ENCODE measurements at regions not wholly inside any gene's neighbourhood (a gene's known extent, or its start where the extent isn't known, plus 50 kb on each side); places are given as distances from the start of the nearest gene placed in this dataset.

- TF ChIP-seq CREB5 (CRISPR knock-in tag; IDR thresholded peaks at IDR 0.05; ENCODE audit: low read depth) (no peak), ZNF565 (CRISPR knock-in tag; conservative IDR thresholded peaks at IDR 0.05; ENCODE audit: low read depth) (no peak), CSDC2 (CRISPR knock-in tag; IDR thresholded peaks at IDR 0.05) (no peak), PPARA (CRISPR knock-in tag; IDR thresholded peaks at IDR 0.05; ENCODE audit: borderline replicate concordance) (no peak), TSHZ2 (CRISPR knock-in tag; IDR thresholded peaks at IDR 0.05) (no peak), TOX (CRISPR knock-in tag; IDR thresholded peaks at IDR 0.05; ENCODE audit: borderline replicate concordance) (no peak), ESRRG (CRISPR knock-in tag; IDR thresholded peaks at IDR 0.05) (no peak), ZNF8 (CRISPR knock-in tag; IDR thresholded peaks at IDR 0.05) (no peak), ZNF70 (CRISPR knock-in tag; IDR thresholded peaks at IDR 0.05) (no peak), ZFP30 (CRISPR knock-in tag; IDR thresholded peaks at IDR 0.05) (no peak), ARNTL (CRISPR knock-in tag; IDR thresholded peaks at IDR 0.05; ENCODE audit: borderline replicate concordance, low read depth) (no peak)
- ATAC-seq = no peak
Measured at GRCh38 chr6:167742719-167743303, 83.9 kb upstream of the AFDN start.

GRCh38 chr6:167744681-167745669 lies 81.7 kb upstream of the AFDN start:
- ATAC-seq = no peak

More at GRCh38 chr6:167744681-167745669, 81.7 kb upstream of the AFDN start:
- TF ChIP-seq CREB5 (CRISPR knock-in tag; IDR thresholded peaks at IDR 0.05; ENCODE audit: low read depth) = no peak
- TF ChIP-seq CSRNP3 (CRISPR knock-in tag; IDR thresholded peaks at IDR 0.05) = no peak
- no peak for TF ChIP-seq PPARA (CRISPR knock-in tag; IDR thresholded peaks at IDR 0.05; ENCODE audit: borderline replicate concordance)
- TF ChIP-seq CSDC2 (CRISPR knock-in tag; IDR thresholded peaks at IDR 0.05) = no peak
- no peak for TF ChIP-seq RARB (CRISPR knock-in tag; IDR thresholded peaks at IDR 0.05)
- TF ChIP-seq ISL1 (CRISPR knock-in tag; IDR thresholded peaks at IDR 0.05) = no peak
- no peak for TF ChIP-seq ZNF70 (CRISPR knock-in tag; IDR thresholded peaks at IDR 0.05)
- no peak for TF ChIP-seq ARNTL (CRISPR knock-in tag; IDR thresholded peaks at IDR 0.05; ENCODE audit: borderline replicate concordance, low read depth)
- no peak for TF ChIP-seq ZFP30 (CRISPR knock-in tag; IDR thresholded peaks at IDR 0.05)
- TF ChIP-seq ZNF8 (CRISPR knock-in tag; IDR thresholded peaks at IDR 0.05) = no peak
- TF ChIP-seq PATZ1 (CRISPR knock-in tag; IDR thresholded peaks at IDR 0.05; ENCODE audit: borderline replicate concordance) = no peak
- no peak for TF ChIP-seq TSHZ2 (CRISPR knock-in tag; IDR thresholded peaks at IDR 0.05)

Data from SK-N-SH treated with all-trans-retinoic acid at 6 μM for 48 hours (cell line).